PC-3 (cell line): ENCODE measurements at regions not wholly inside any gene's neighbourhood (a gene's known extent, or its start where the extent isn't known, plus 50 kb on each side); places are given as distances from the start of the nearest gene placed in this dataset.

Experiments
- ATAC-seq: fragments of 200-7000 bp; cut with Tn5 transposase; 2 replicates; pipeline ENCODE4 v1.9.1; 2020; ENCODE audit warnings: mild to moderate bottlenecking, moderate library complexity
- BruUV-seq: library from RNA; stranded (reverse); fragments of 400-500 nt; replicated peaks from 2 replicates; lab custom pipeline; 2021; lab: Mats Ljungman, UMichigan
- CTCF ChIA-PET: fragments of 300-600 bp; sonication (Branson Sonifier 250); formaldehyde crosslinking; loops from one replicate; lab custom pipeline; 2022; ENCODE audit warnings: antibody characterized with exemption; lab: Charles Lee
- POLR2A ChIA-PET: fragments of 300-600 bp; sonication (Branson Sonifier 250); formaldehyde crosslinking; loops from one replicate; lab custom pipeline; 2022; ENCODE audit warnings: antibody characterized with exemption; ENCODE audit not compliant: unreplicated experiment; lab: Charles Lee
- DNase-seq: peaks from one replicate; pipeline ENCODE4 v3.0.0-alpha.2; 2015
- H2AFZ ChIP-seq: fragments of 300-600 bp; sonication (generic); 2 replicates; pipeline ENCODE4 v1.6.0; 2016; ENCODE audit warnings: antibody characterized with exemption, low read length
- H3F3A ChIP-seq: fragments of 300-600 bp; sonication (generic); one replicate; pipeline ENCODE4 v1.6.0; 2017; ENCODE audit warnings: antibody characterized with exemption, low read length, control low read depth, mild to moderate bottlenecking; ENCODE audit not compliant: unreplicated experiment
- H3K27ac ChIP-seq: fragments of 300-600 bp; sonication (generic); 2 replicates; pipeline ENCODE4 v1.5.1; 2016; ENCODE audit warnings: mild to moderate bottlenecking, low read length
- H3K27me3 ChIP-seq: fragments of 300-600 bp; sonication (generic); 2 replicates; pipeline ENCODE4 v1.6.1; 2016; ENCODE audit warnings: low read length, mixed read lengths
- H3K36me3 ChIP-seq: fragments of 300-600 bp; sonication (generic); 2 replicates; pipeline ENCODE4 v1.6.1; 2016; ENCODE audit warnings: low read depth, mixed run types, low read length, mixed read lengths
- H3K4me1 ChIP-seq: fragments of 300-600 bp; sonication (generic); 2 replicates; pipeline ENCODE4 v1.5.1; 2016; ENCODE audit warnings: low read length; ENCODE audit not compliant: insufficient read depth
- H3K4me2 ChIP-seq: fragments of 300-600 bp; sonication (generic); 2 replicates; pipeline ENCODE4 v1.6.0; 2016; ENCODE audit warnings: low read length
- H3K4me3 ChIP-seq: fragments of 300-600 bp; sonication (generic); 2 replicates; pipeline ENCODE4 v1.5.1; 2016; ENCODE audit warnings: mild to moderate bottlenecking, low read length, mixed read lengths
- H3K79me2 ChIP-seq: fragments of 300-600 bp; sonication (generic); 2 replicates; pipeline ENCODE4 v1.6.1; 2017; ENCODE audit warnings: low read length, mixed read lengths
- H3K9ac ChIP-seq: fragments of 300-600 bp; sonication (generic); 2 replicates; pipeline ENCODE4 v1.6.0; 2016; ENCODE audit warnings: mild to moderate bottlenecking, low read length
- H3K9me2 ChIP-seq: fragments of 300-600 bp; sonication (generic); replicated peaks from 2 replicates; pipeline ENCODE4 v1.6.1; 2016; ENCODE audit warnings: mixed run types, low read length, mixed read lengths
- H3K9me3 ChIP-seq: fragments of 300-600 bp; sonication (generic); 2 replicates; pipeline ENCODE4 v1.6.1; 2016; ENCODE audit warnings: low read length, mixed read lengths
- H4K20me1 ChIP-seq: fragments of 300-600 bp; sonication (generic); 2 replicates; pipeline ENCODE4 v1.6.1; 2016; ENCODE audit warnings: low read length, mixed read lengths
- EZH2 ChIP-seq: fragments of 300-600 bp; sonication (generic); IDR thresholded peaks from one replicate; pipeline ENCODE4 v1.6.1; 2017; ENCODE audit warnings: antibody characterized with exemption, mild to moderate bottlenecking, low read length; ENCODE audit not compliant: unreplicated experiment
- EZH2phosphoT487 ChIP-seq: fragments of 300-600 bp; sonication (generic); IDR thresholded peaks from 2 replicates; pipeline ENCODE4 v1.6.1; 2018; ENCODE audit warnings: mild to moderate bottlenecking, antibody characterized with exemption, low read length, borderline replicate concordance
- intact Hi-C: fragments of 100-400 bp; cut with micrococcal nuclease; formaldehyde crosslinking; loops from 2 replicates; pipeline ENCODE4 v1.9.0; 2023
- TF ChIP-seq, protein P1 (sequence below): fragments of 300-600 bp; sonication (generic); conservative IDR thresholded peaks from 2 replicates; pipeline ENCODE4 v1.5.1; 2017; ENCODE audit warnings: antibody characterized with exemption, low read depth, mild to moderate bottlenecking, low read length

DNA sequence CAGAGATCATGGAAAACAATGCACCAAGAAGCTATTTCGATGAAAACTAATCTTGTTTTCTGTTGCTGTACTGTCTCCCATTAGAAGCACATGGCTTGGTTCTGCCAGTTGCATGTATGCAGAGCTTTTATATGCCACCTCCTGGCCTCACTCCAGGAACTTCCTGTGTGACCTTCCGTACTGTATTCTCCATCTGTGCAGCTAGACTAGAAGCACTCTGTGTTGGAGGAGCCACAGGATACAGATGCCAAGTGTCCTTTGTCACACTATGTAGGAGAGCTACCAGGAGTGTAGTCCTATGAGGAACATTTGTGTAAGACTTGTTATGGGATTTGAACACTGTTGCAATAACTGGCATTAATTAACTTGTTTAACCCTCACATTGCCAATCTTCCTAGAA is 503.5 kb upstream of the TPK1 start:
- Histone ChIP-seq H3K4me2 (no peak overlapping the region), H3K9ac (no peak overlapping the region), H3K9me3 (no peaks in the 10 kb centered on the region), H3K36me3 (no peaks in the 10 kb centered on the region), H2AFZ (no peak overlapping the region), H3K79me2 (no peaks in the 10 kb centered on the region), H3F3A (no peaks in the 10 kb centered on the region), H3K4me3 (no peak overlapping the region), H3K27me3 (no peaks in the 10 kb centered on the region), H3K4me1 (no peaks in the 10 kb centered on the region), H3K9me2 (no peaks in the 10 kb centered on the region), H3K27ac (no peak overlapping the region), H4K20me1 (no peaks in the 10 kb centered on the region)
- CTCF ChIA-PET = no interaction called here
- no peak for ATAC-seq
- intact Hi-C loops = no loop called here
- TF ChIP-seq EZH2 (no peak), EZH2phosphoT487 (no peak)
- TF ChIP-seq, protein P1, sequence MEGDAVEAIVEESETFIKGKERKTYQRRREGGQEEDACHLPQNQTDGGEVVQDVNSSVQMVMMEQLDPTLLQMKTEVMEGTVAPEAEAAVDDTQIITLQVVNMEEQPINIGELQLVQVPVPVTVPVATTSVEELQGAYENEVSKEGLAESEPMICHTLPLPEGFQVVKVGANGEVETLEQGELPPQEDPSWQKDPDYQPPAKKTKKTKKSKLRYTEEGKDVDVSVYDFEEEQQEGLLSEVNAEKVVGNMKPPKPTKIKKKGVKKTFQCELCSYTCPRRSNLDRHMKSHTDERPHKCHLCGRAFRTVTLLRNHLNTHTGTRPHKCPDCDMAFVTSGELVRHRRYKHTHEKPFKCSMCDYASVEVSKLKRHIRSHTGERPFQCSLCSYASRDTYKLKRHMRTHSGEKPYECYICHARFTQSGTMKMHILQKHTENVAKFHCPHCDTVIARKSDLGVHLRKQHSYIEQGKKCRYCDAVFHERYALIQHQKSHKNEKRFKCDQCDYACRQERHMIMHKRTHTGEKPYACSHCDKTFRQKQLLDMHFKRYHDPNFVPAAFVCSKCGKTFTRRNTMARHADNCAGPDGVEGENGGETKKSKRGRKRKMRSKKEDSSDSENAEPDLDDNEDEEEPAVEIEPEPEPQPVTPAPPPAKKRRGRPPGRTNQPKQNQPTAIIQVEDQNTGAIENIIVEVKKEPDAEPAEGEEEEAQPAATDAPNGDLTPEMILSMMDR = no peak
- DNase-seq = no peak
- BruUV-seq = no TSS peak
- POLR2A ChIA-PET = no interaction called here

DNA sequence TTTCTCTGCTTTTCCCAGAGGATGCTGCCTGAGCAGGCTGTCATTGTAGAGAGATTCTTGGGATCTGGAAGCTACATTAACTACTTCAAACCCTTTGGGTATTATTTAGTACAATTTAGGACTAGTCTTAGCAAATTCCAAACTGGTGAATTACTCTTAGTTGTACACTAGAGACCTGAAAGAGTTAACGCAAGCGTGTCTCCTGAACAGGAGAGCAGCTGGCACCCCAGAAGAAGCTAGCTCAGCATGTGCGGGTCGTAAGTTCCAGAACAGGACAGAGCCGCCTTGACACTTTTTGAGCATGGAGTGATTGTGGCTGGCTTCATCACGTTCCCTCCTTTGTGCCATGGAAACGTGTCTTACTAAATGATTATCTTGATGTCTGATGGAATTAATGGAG is 495.7 kb upstream of the TPK1 start:
- H3K9me2 ChIP-seq = no peaks in the 10 kb centered on the region
- H3K27me3 ChIP-seq = no peaks in the 10 kb centered on the region
- DNase-seq (no peak), ATAC-seq (no peak)
- H3K36me3 ChIP-seq = no peaks in the 10 kb centered on the region
- POLR2A ChIA-PET = no interaction called here
- no peak overlapping the region for H2AFZ ChIP-seq
- H4K20me1 ChIP-seq = no peaks in the 10 kb centered on the region
- no peak overlapping the region for H3K9ac ChIP-seq
- H3K27ac ChIP-seq = no peak overlapping the region
- BruUV-seq = no TSS peak
- no peak overlapping the region for H3K4me2 ChIP-seq
- CTCF ChIA-PET = no interaction called here
- no peaks in the 10 kb centered on the region for H3K79me2 ChIP-seq
- intact Hi-C loops = no loop called here
- H3K4me1 ChIP-seq = no peaks in the 10 kb centered on the region
- H3K4me3 ChIP-seq = no peak overlapping the region
- H3K9me3 ChIP-seq = no peaks in the 10 kb centered on the region
- TF ChIP-seq EZH2 (no peak), EZH2phosphoT487 (no peak)
- TF ChIP-seq, protein P1 = no peak
- H3F3A ChIP-seq = no peaks in the 10 kb centered on the region

DNA sequence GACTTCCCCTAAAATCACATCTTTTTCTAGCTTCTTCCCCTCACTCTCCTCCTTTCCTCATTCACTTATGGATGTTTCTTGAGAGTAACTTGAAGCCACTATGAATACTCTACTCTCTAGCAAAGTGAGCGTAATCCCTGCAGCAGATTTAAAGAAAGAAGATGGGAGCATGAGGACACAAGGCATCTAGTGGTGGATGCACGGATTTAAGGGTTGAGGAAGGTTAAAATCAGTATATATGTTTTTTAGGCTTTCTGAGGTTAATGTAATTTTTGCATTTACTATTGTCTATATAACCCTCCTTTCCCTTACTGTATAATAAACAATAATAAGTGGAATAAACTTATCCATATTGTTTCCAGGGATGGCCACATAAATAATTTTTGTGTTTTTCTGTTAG is 495.2 kb upstream of the TPK1 start:
- Histone ChIP-seq H3K4me1 (no peaks in the 10 kb centered on the region), H3K4me3 (no peak overlapping the region), H3F3A (no peaks in the 10 kb centered on the region), H3K27ac (no peak overlapping the region), H3K4me2 (no peak overlapping the region), H3K9ac (no peak overlapping the region), H3K9me2 (no peaks in the 10 kb centered on the region), H2AFZ (no peak overlapping the region), H3K27me3 (no peaks in the 10 kb centered on the region), H4K20me1 (no peaks in the 10 kb centered on the region), H3K79me2 (no peaks in the 10 kb centered on the region), H3K36me3 (no peaks in the 10 kb centered on the region), H3K9me3 (no peaks in the 10 kb centered on the region)
- intact Hi-C loops = no loop called here
- POLR2A ChIA-PET = no interaction called here
- TF ChIP-seq, protein P1 = no peak
- TF ChIP-seq EZH2phosphoT487 = no peak
- no peak for TF ChIP-seq EZH2
- DNase-seq (no peak), ATAC-seq (no peak)
- BruUV-seq = no TSS peak
- CTCF ChIA-PET = no interaction called here
